WTC11 (cell line): ENCODE measurements at regions not wholly inside any gene's neighbourhood (a gene's known extent, or its start where the extent isn't known, plus 50 kb on each side); places are given as distances from the start of the nearest gene placed in this dataset.

Experiments used
- ATAC-seq: fragments of 200-7000 bp; cut with Tn5 transposase; 2 replicates; pipeline ENCODE4 v1.10.0; 2021; ENCODE audit warnings: mild to moderate bottlenecking, moderate library complexity
- CTCF ChIA-PET: fragments of 300-600 bp; sonication (Branson Sonifier 250); formaldehyde crosslinking; loops from one replicate; lab custom pipeline; 2021; ENCODE audit warnings: antibody characterized with exemption; lab: Charles Lee
- POLR2A ChIA-PET: fragments of 350-600 bp; sonication (Branson Sonifier 250); formaldehyde crosslinking; loops from one replicate; lab custom pipeline; 2021; ENCODE audit warnings: antibody characterized with exemption; lab: Charles Lee
- DNase-seq: peaks from one replicate; pipeline ENCODE4 v3.0.0; 2021; ENCODE audit warnings: low spot score
- H3K27ac Mint-ChIP-seq: 2 replicates; pipeline ENCODE4 v1.8.0; 2021; ENCODE audit warnings: mixed read lengths
- H3K27me3 Mint-ChIP-seq: 2 replicates; pipeline ENCODE4 v1.8.0; 2021; ENCODE audit warnings: low read depth, mild to moderate bottlenecking, moderate library complexity, mixed read lengths
- H3K36me3 Mint-ChIP-seq: 2 replicates; pipeline ENCODE4 v1.8.0; 2021; ENCODE audit warnings: mixed read lengths
- H3K4me1 Mint-ChIP-seq: 2 replicates; pipeline ENCODE4 v1.8.0; 2022; ENCODE audit warnings: mixed read lengths
- H3K4me3 Mint-ChIP-seq: 2 replicates; pipeline ENCODE4 v1.8.0; 2021; ENCODE audit warnings: mild to moderate bottlenecking, moderate library complexity, mixed read lengths
- H3K9me3 Mint-ChIP-seq: 2 replicates; pipeline ENCODE4 v1.8.0; 2021; ENCODE audit warnings: mixed read lengths
- ATF3 ChIP-seq: sonication (generic); formaldehyde crosslinking; conservative IDR thresholded peaks from 2 replicates; pipeline ENCODE4 v1.8.1; 2022; ENCODE audit warnings: mild to moderate bottlenecking, missing genetic modification reagents
- ESRRA ChIP-seq: sonication (generic); formaldehyde crosslinking; IDR thresholded peaks from 2 replicates; pipeline ENCODE4 v1.8.1; 2022; ENCODE audit warnings: mild to moderate bottlenecking, missing genetic modification reagents, borderline replicate concordance
- GRHL2 ChIP-seq: fragments of 250-450 bp; sonication (Bioruptor Pico); IDR thresholded peaks from 2 replicates; pipeline ENCODE4 v1.8.0; 2022; ENCODE audit warnings: mild to moderate bottlenecking, moderate library complexity; ENCODE audit not compliant: insufficient replicate concordance, severe bottlenecking
- IRF2 ChIP-seq: sonication (generic); formaldehyde crosslinking; IDR thresholded peaks from 2 replicates; pipeline ENCODE4 v1.8.0; 2022; ENCODE audit warnings: low read depth, missing genetic modification reagents, borderline replicate concordance
- JUN ChIP-seq: sonication (generic); formaldehyde crosslinking; IDR thresholded peaks from 2 replicates; pipeline ENCODE4 v1.8.0; 2023; ENCODE audit warnings: mild to moderate bottlenecking, missing genetic modification reagents
- NR3C1 ChIP-seq: sonication (generic); formaldehyde crosslinking; conservative IDR thresholded peaks from 2 replicates; pipeline ENCODE4 v1.8.1; 2023; ENCODE audit warnings: low read depth, mild to moderate bottlenecking, missing genetic modification reagents
- PRRX2 ChIP-seq: fragments of 250-450 bp; sonication (Bioruptor Pico); IDR thresholded peaks from 2 replicates; pipeline ENCODE4 v1.8.0; 2021; ENCODE audit warnings: mild to moderate bottlenecking
- RELA ChIP-seq: sonication (generic); formaldehyde crosslinking; IDR thresholded peaks from 2 replicates; pipeline ENCODE4 v1.8.1; 2022; ENCODE audit warnings: missing genetic modification reagents, mild to moderate bottlenecking, borderline replicate concordance
- SP1 ChIP-seq: sonication (generic); formaldehyde crosslinking; conservative IDR thresholded peaks from 2 replicates; pipeline ENCODE4 v1.8.1; 2022; ENCODE audit warnings: missing genetic modification reagents
- TP53 ChIP-seq: sonication (generic); formaldehyde crosslinking; IDR thresholded peaks from 2 replicates; pipeline ENCODE4 v1.8.1; 2023; ENCODE audit warnings: mild to moderate bottlenecking, missing genetic modification reagents
- ZNF263 ChIP-seq: sonication (generic); formaldehyde crosslinking; IDR thresholded peaks from 2 replicates; pipeline ENCODE4 v1.8.1; 2022; ENCODE audit warnings: low read depth, mild to moderate bottlenecking, moderate library complexity, missing genetic modification reagents
- ZNF396 ChIP-seq: fragments of 250-450 bp; sonication (Bioruptor Pico); IDR thresholded peaks from 2 replicates; pipeline ENCODE4 v1.8.0; 2021; ENCODE audit warnings: mild to moderate bottlenecking, moderate library complexity, borderline replicate concordance
- TF ChIP-seq, protein P1 (sequence below): sonication (generic); formaldehyde crosslinking; IDR thresholded peaks from 2 replicates; pipeline ENCODE4 v1.8.1; 2022; ENCODE audit warnings: mild to moderate bottlenecking, moderate library complexity, missing genetic modification reagents
- TF ChIP-seq, protein P2 (sequence below): fragments of 250-450 bp; sonication (Bioruptor Pico); conservative IDR thresholded peaks from 2 replicates; pipeline ENCODE4 v1.9.0; 2021; ENCODE audit warnings: mild to moderate bottlenecking

DNA sequence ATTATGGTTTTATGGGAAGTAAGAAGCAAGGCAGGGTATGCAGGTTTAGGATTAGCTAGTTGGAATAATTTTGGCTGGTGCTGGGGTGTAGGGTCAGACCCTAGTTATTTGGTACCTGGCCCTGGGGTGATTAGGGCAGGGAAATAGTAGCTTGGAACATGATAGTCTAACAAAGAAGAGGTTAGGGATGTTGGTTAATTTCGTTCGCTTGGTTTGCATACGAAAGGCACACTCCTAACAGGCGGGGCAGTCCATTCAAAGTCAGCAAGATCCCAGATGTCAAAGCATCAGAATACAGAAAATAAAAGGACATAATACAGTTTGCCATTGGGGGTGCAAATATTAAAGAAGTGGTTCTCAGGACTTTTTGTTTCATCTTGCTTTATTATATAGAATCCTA lies 55.7 kb upstream of the ITPRID1 start:
- ChIA-PET POLR2A (no interaction called here), CTCF (interaction anchor here (1.7 to 4.1 kb wide), 2 partner anchors 15 to 265 kb away, joined by 5 to 16 read pairs; no protein-coding TSS in a partner anchor)
- Mint-ChIP-seq H3K36me3 (no peaks in the 10 kb centered on the region), H3K4me1 (peaks cover 24% of the 10 kb centered on the region), H3K27ac (no peak overlapping the region), H3K27me3 (peaks cover 97% of the 10 kb centered on the region), H3K9me3 (peaks cover 5% of the 10 kb centered on the region), H3K4me3 (no peak overlapping the region)
- no peak for DNase-seq
- TF ChIP-seq TP53 (CRISPR knock-in tag), result no peak
- TF ChIP-seq RELA (CRISPR knock-in tag), result no peak
- no peak for TF ChIP-seq JUN (CRISPR knock-in tag)
- no peak for TF ChIP-seq GRHL2
- TF ChIP-seq SP1 (CRISPR knock-in tag), result no peak
- no peak for TF ChIP-seq ZNF263 (CRISPR knock-in tag)
- ATAC-seq, result no peak; the same call in 1 of the 2 replicates

GRCh38 chr7:31462636-31463035 lies 51.3 kb upstream of the ITPRID1 start:
- Mint-ChIP-seq H3K4me3 (no peak overlapping the region), H3K9me3 (peaks cover 5% of the 10 kb centered on the region), H3K36me3 (no peaks in the 10 kb centered on the region), H3K27me3 (peaks cover 86% of the 10 kb centered on the region), H3K4me1 (peaks cover 52% of the 10 kb centered on the region), H3K27ac (no peak overlapping the region)
- no peak for ATAC-seq
- no peak for DNase-seq
- no peak for TF ChIP-seq NR3C1 (CRISPR knock-in tag)
- TF ChIP-seq IRF2 (CRISPR knock-in tag), result no peak
- TF ChIP-seq ATF3 (CRISPR knock-in tag), result no peak
- TF ChIP-seq ZNF396 (CRISPR knock-in tag), result no peak
- TF ChIP-seq, protein P1, sequence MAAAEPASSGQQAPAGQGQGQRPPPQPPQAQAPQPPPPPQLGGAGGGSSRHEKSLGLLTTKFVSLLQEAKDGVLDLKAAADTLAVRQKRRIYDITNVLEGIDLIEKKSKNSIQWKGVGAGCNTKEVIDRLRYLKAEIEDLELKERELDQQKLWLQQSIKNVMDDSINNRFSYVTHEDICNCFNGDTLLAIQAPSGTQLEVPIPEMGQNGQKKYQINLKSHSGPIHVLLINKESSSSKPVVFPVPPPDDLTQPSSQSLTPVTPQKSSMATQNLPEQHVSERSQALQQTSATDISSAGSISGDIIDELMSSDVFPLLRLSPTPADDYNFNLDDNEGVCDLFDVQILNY (CRISPR knock-in tag), result no peak
- no peak for TF ChIP-seq ESRRA (CRISPR knock-in tag)
- TF ChIP-seq, protein P2, sequence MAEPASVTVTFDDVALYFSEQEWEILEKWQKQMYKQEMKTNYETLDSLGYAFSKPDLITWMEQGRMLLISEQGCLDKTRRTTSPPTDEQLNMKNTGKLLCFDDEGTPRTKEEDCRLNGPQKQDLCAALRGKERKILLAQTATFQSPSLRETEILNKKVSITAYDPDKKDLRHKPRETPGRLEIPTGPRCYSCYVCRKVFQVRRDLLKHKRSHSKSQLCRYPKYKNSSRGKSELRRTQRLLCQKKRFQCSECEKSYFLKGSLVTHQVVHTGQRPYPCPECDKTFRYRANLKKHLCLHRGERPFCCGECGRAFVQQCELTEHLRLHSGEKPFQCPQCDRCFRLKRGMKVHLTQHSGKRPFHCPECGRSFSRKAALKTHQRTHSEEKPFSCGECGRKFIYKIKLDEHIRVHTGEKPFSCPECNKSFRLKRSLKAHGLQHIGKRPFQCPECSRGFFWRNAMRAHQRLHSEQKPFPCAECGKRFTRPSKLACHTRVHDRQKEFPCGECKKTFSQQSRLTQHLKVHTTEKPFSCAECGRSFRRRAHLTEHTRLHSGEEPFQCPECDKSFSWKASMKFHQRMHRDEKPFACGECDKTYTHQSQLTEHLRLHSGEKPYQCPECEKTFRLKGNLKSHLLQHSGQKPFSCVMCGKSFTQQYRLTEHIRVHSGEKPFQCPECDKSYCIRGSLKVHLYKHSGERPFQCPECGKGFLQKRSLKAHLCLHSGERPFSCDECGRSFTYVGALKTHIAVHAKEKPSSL (CRISPR knock-in tag), result no peak
- TF ChIP-seq PRRX2 (CRISPR knock-in tag), result no peak
- ChIA-PET CTCF (interaction anchor here (1.6 kb wide), 1 partner anchor 19 kb away, joined by 9 read pairs; no protein-coding TSS in a partner anchor), POLR2A (no interaction called here)
